ENCODE measurements at regions not wholly inside any gene's neighbourhood (a gene's known extent, or its start where the extent isn't known, plus 50 kb on each side); places are given as distances from the start of the nearest gene placed in this dataset.

GRCh38 chr14:55910601-55911243, 207.5 kb upstream of the PELI2 start:
- TF ChIP-seq POLR2A (IDR thresholded peaks at IDR 0.05) = no peak
- TF ChIP-seq, protein P1, sequence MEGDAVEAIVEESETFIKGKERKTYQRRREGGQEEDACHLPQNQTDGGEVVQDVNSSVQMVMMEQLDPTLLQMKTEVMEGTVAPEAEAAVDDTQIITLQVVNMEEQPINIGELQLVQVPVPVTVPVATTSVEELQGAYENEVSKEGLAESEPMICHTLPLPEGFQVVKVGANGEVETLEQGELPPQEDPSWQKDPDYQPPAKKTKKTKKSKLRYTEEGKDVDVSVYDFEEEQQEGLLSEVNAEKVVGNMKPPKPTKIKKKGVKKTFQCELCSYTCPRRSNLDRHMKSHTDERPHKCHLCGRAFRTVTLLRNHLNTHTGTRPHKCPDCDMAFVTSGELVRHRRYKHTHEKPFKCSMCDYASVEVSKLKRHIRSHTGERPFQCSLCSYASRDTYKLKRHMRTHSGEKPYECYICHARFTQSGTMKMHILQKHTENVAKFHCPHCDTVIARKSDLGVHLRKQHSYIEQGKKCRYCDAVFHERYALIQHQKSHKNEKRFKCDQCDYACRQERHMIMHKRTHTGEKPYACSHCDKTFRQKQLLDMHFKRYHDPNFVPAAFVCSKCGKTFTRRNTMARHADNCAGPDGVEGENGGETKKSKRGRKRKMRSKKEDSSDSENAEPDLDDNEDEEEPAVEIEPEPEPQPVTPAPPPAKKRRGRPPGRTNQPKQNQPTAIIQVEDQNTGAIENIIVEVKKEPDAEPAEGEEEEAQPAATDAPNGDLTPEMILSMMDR (IDR thresholded peaks at IDR 0.05) = no peak
